ENCODE measurements at regions not wholly inside any gene's neighbourhood (a gene's known extent, or its start where the extent isn't known, plus 50 kb on each side); places are given as distances from the start of the nearest gene placed in this dataset.
A peak's percentile ranks its signal among the peaks of the same experiment; 100 is the strongest.
"Not testable (repeated sequence)": the region's sequence is repeated elsewhere in the genome, so short reads cannot be mapped to it uniquely, and the experiment has no call there.

GRCh38 chr2:53490659-53491058, 276.9 kb upstream of the CHAC2 start:
- DNase-seq: peak; percentile 31 to 62 (median 40)

- DNase-seq: not testable (repeated sequence)
Measured at GRCh38 chr2:53486185-53486899, 281.3 kb upstream of the CHAC2 start.

GRCh38 chr2:53485021-53485728, 282.4 kb upstream of the CHAC2 start:
- DNase-seq: no peak

- no peak for DNase-seq
Measured at GRCh38 chr2:53484531-53484930, 283.1 kb upstream of the CHAC2 start.

GRCh38 chr2:53477517-53477916, 290.1 kb upstream of the CHAC2 start:
- no peak for DNase-seq

GRCh38 chr2:53476834-53477233, 290.8 kb upstream of the CHAC2 start:
- DNase-seq: no peak

GRCh38 chr2:53475766-53476165, 291.8 kb upstream of the CHAC2 start:
- DNase-seq: no peak

GRCh38 chr2:53475321-53475720, 292.3 kb upstream of the CHAC2 start:
- peak in 1 of 3 experiments; percentile 26 for DNase-seq

GRCh38 chr2:53474914-53475313, 292.7 kb upstream of the CHAC2 start:
- no peak for DNase-seq

- no peak for DNase-seq
Measured at GRCh38 chr2:53473775-53474311, 293.8 kb upstream of the CHAC2 start.

- DNase-seq: peak in 2 of 3 experiments; percentile 31 to 73
Measured at GRCh38 chr2:53473236-53473635, 294.4 kb upstream of the CHAC2 start.

GRCh38 chr2:53467467-53468180, 300.0 kb upstream of the CHAC2 start:
- peak in 1 of 3 experiments; percentile 30 for DNase-seq

GRCh38 chr2:53463806-53464726, 303.5 kb upstream of the CHAC2 start:
- no peak for DNase-seq

- no peak for DNase-seq
Measured at GRCh38 chr2:53460937-53461336, 306.7 kb upstream of the CHAC2 start.

- DNase-seq: peak in 1 of 3 experiments; percentile 24
Measured at GRCh38 chr2:53460347-53460746, 307.3 kb upstream of the CHAC2 start.

- no peak for DNase-seq
Measured at GRCh38 chr2:53455094-53455493, 312.5 kb upstream of the CHAC2 start.

- no peak for DNase-seq
Measured at GRCh38 chr2:53452957-53453748, 314.5 kb upstream of the CHAC2 start.

- no peak for DNase-seq
Measured at GRCh38 chr2:53452400-53452799, 315.2 kb upstream of the CHAC2 start.

- DNase-seq: peak; percentile 68 to 87 (median 84)
Measured at GRCh38 chr2:53450923-53451322, 316.7 kb upstream of the CHAC2 start.

GRCh38 chr2:53448591-53448990, 319.0 kb upstream of the CHAC2 start:
- DNase-seq: no peak

GRCh38 chr2:53448086-53448485, 319.5 kb upstream of the CHAC2 start:
- DNase-seq: no peak
